ENCODE measurements at regions not wholly inside any gene's neighbourhood (a gene's known extent, or its start where the extent isn't known, plus 50 kb on each side); places are given as distances from the start of the nearest gene placed in this dataset.

GRCh38 chr20:57013217-57013616 is 253.2 kb downstream of the BMP7 start:
- TF ChIP-seq CEBPB (IDR thresholded peaks at IDR 0.05), result no peak
- no peak for TF ChIP-seq MAX (IDR thresholded peaks at IDR 0.05)
- TF ChIP-seq ZBTB7A (IDR thresholded peaks at IDR 0.05; ENCODE audit: low read depth), result no peak
- TF ChIP-seq NFIC (IDR thresholded peaks at IDR 0.05), result no peak
- TF ChIP-seq YY1 (IDR thresholded peaks at IDR 0.05; ENCODE audit: low read depth), result no peak
- TF ChIP-seq REST (IDR thresholded peaks at IDR 0.05; ENCODE audit: low read depth), result no peak
- TF ChIP-seq TEAD4 (IDR thresholded peaks at IDR 0.05), result no peak
- no peak for TF ChIP-seq TCF12 (IDR thresholded peaks at IDR 0.05; ENCODE audit: low read depth)
- no peak for TF ChIP-seq RAD21 (IDR thresholded peaks at IDR 0.05; ENCODE audit: low read depth)
- no peak for TF ChIP-seq EGR1 (IDR thresholded peaks at IDR 0.05)
- no peak for TF ChIP-seq FOXM1 (IDR thresholded peaks at IDR 0.05; ENCODE audit: borderline replicate concordance, low read depth)
- TF ChIP-seq CREB1 (IDR thresholded peaks at IDR 0.05; ENCODE audit: low read depth), result no peak
- no peak for TF ChIP-seq USF1 (IDR thresholded peaks at IDR 0.05)
- TF ChIP-seq EP300 (IDR thresholded peaks at IDR 0.05; ENCODE audit: borderline replicate concordance), result no peak
- TF ChIP-seq TAF1 (IDR thresholded peaks at IDR 0.05; ENCODE audit: low read depth), result no peak

GRCh38 chr20:57013741-57014140 is 252.7 kb downstream of the BMP7 start:
- TF ChIP-seq USF1 (IDR thresholded peaks at IDR 0.05) (no peak), TCF12 (IDR thresholded peaks at IDR 0.05; ENCODE audit: low read depth) (no peak), YY1 (IDR thresholded peaks at IDR 0.05; ENCODE audit: low read depth) (no peak), RAD21 (IDR thresholded peaks at IDR 0.05; ENCODE audit: low read depth) (no peak), CREB1 (IDR thresholded peaks at IDR 0.05; ENCODE audit: low read depth) (no peak), TAF1 (IDR thresholded peaks at IDR 0.05; ENCODE audit: low read depth) (no peak)

- no peak for TF ChIP-seq TEAD4 (IDR thresholded peaks at IDR 0.05)
- TF ChIP-seq ZBTB7A (IDR thresholded peaks at IDR 0.05; ENCODE audit: low read depth), result no peak
Observed at GRCh38 chr20:57020364-57020763, 246.1 kb downstream of the BMP7 start.

GRCh38 chr20:57022306-57022705 is 244.1 kb downstream of the BMP7 start:
- TF ChIP-seq NFIC (IDR thresholded peaks at IDR 0.05), result no peak
- TF ChIP-seq TAF1 (IDR thresholded peaks at IDR 0.05; ENCODE audit: low read depth), result no peak
- no peak for TF ChIP-seq EGR1 (IDR thresholded peaks at IDR 0.05)
- TF ChIP-seq MAX (IDR thresholded peaks at IDR 0.05), result no peak
- TF ChIP-seq CEBPB (IDR thresholded peaks at IDR 0.05), result no peak
- TF ChIP-seq TEAD4 (IDR thresholded peaks at IDR 0.05), result no peak
- TF ChIP-seq TCF12 (IDR thresholded peaks at IDR 0.05; ENCODE audit: low read depth), result no peak
- no peak for TF ChIP-seq FOXM1 (IDR thresholded peaks at IDR 0.05; ENCODE audit: borderline replicate concordance, low read depth)
- no peak for TF ChIP-seq REST (IDR thresholded peaks at IDR 0.05; ENCODE audit: low read depth)
- TF ChIP-seq EP300 (IDR thresholded peaks at IDR 0.05; ENCODE audit: borderline replicate concordance), result no peak
- no peak for TF ChIP-seq USF1 (IDR thresholded peaks at IDR 0.05)
- TF ChIP-seq ZBTB7A (IDR thresholded peaks at IDR 0.05; ENCODE audit: low read depth), result no peak
- no peak for TF ChIP-seq CREB1 (IDR thresholded peaks at IDR 0.05; ENCODE audit: low read depth)
- TF ChIP-seq RAD21 (IDR thresholded peaks at IDR 0.05; ENCODE audit: low read depth), result no peak
- no peak for TF ChIP-seq YY1 (IDR thresholded peaks at IDR 0.05; ENCODE audit: low read depth)

GRCh38 chr20:57023007-57023406 is 243.4 kb downstream of the BMP7 start:
- TF ChIP-seq FOXM1 (IDR thresholded peaks at IDR 0.05; ENCODE audit: borderline replicate concordance, low read depth) (no peak), CEBPB (IDR thresholded peaks at IDR 0.05) (no peak), TAF1 (IDR thresholded peaks at IDR 0.05; ENCODE audit: low read depth) (no peak), USF1 (IDR thresholded peaks at IDR 0.05) (no peak), NFIC (IDR thresholded peaks at IDR 0.05) (no peak), MAX (IDR thresholded peaks at IDR 0.05) (no peak), TCF12 (IDR thresholded peaks at IDR 0.05; ENCODE audit: low read depth) (no peak), EGR1 (IDR thresholded peaks at IDR 0.05) (no peak), RAD21 (IDR thresholded peaks at IDR 0.05; ENCODE audit: low read depth) (no peak)

Data from Ishikawa (cell line).